Muscle of leg (tissue), 3 donors: ENCODE measurements at regions not wholly inside any gene's neighbourhood (a gene's known extent, or its start where the extent isn't known, plus 50 kb on each side); places are given as distances from the start of the nearest gene placed in this dataset.
"Not testable (repeated sequence)": the region's sequence is repeated elsewhere in the genome, so short reads cannot be mapped to it uniquely, and the experiment has no call there.

Source experiments
- DNase-seq: peaks from one replicate; pipeline ENCODE4 v3.0.0; 2013
- H3K27ac ChIP-seq: one replicate; pipeline ENCODE4 v1.5.1; 2013; ENCODE audit warnings: mild to moderate bottlenecking, low read length, control low read depth
- H3K27me3 ChIP-seq: one replicate; pipeline ENCODE4 v1.6.1; 2013; ENCODE audit warnings: low read length; ENCODE audit not compliant: control insufficient read depth, insufficient read depth
- H3K36me3 ChIP-seq: one replicate; pipeline ENCODE4 v1.6.1; 2013; ENCODE audit warnings: low read length; ENCODE audit not compliant: control insufficient read depth, insufficient read depth
- H3K4me1 ChIP-seq: one replicate; pipeline ENCODE4 v1.6.1; 2013; ENCODE audit warnings: low read length; ENCODE audit not compliant: control insufficient read depth, insufficient read depth
- H3K4me3 ChIP-seq: one replicate; pipeline ENCODE4 v1.5.1; 2013; ENCODE audit warnings: low read length, control low read depth
- H3K9me3 ChIP-seq: replicated peaks from 2 replicates; pipeline ENCODE4 v1.6.1; 2013; ENCODE audit warnings: low read depth, low read length; ENCODE audit not compliant: control insufficient read depth
- WGBS: methylation state at CpG from one replicate; pipeline ENCODE4 v1.1.5; 2013; ENCODE audit warnings: missing lambda C conversion rate; ENCODE audit not compliant: insufficient coverage; 5-methylcytosine and 5-hydroxymethylcytosine counted together

DNA sequence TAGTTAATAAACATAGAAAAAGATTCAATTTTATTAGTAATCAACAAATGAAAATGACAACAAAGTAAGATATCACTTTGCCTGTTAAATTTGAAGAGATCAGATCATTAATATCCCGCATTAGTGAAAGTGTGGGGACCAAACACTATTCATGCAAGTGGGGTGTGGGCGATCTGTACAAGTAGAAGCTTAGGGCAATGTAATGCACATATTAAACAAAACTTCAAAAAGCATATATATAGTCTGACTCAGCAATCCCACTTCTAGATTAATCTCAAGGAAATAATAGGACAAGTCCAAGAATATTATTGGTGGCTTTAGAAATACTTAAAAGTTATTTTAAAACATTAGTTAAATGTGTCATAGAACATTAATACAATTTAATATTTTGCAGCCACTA is 188.5 kb downstream of the LRRC70 start:
- Histone ChIP-seq H3K36me3 (no peaks in the 10 kb centered on the region), H3K9me3 (no peaks in the 10 kb centered on the region), H3K27me3 (no peaks in the 10 kb centered on the region), H3K4me1 (no peaks in the 10 kb centered on the region), H3K27ac (no peak overlapping the region), H3K4me3 (no peak overlapping the region)
- WGBS: no CpG with 5 or more reads among the region's 2 CpGs
- DNase-seq: no peak

DNA sequence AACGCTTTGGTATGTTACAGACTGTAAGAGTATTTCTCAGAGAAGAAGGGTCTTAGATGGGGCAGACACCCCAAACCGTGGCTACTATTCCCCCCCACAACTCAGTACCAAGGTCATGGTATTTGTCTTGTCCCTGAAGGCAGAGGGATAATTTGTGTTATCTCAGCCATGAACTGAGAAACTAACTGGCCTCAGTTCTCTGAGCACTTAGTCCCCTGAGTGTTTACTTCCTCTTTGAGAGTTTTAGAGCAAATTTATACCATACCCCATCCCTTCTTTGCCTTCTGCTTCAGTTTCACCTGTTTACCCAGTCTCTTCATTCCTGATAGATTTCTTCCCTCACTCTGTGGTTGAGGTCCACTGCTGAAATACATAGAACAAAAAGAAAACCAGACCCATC is 183.9 kb downstream of the LRRC70 start:
- Histone ChIP-seq H3K36me3 (no peaks in the 10 kb centered on the region), H3K4me3 (no peak overlapping the region), H3K4me1 (no peaks in the 10 kb centered on the region), H3K27ac (no peak overlapping the region), H3K27me3 (no peaks in the 10 kb centered on the region), H3K9me3 (no peaks in the 10 kb centered on the region)
- no peak for DNase-seq
- WGBS: no CpG with 5 or more reads among the region's 2 CpGs

DNA sequence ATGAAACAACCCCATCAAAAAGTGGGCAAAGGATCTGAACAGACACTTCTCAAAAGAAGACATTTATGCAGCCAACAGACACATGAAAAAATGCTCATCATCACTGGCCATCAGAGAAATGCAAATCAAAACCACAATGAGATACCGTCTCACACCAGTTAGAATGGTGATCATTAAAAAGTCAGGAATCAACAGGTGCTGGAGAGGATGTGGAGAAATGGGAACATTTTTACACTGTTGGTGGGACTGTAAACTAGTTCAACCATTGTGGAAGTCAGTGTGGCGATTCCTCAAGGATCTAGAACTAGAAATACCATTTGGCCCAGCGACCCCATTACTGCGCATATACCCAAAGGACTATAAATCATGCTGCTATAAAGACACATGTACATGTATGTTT is 179.1 kb downstream of the LRRC70 start:
- not testable (repeated sequence) for H3K27me3 ChIP-seq, H3K36me3 ChIP-seq, DNase-seq, H3K9me3 ChIP-seq, H3K4me1 ChIP-seq, H3K4me3 ChIP-seq, H3K27ac ChIP-seq
- no CpG with 5 or more reads among the region's 4 CpGs for WGBS

DNA sequence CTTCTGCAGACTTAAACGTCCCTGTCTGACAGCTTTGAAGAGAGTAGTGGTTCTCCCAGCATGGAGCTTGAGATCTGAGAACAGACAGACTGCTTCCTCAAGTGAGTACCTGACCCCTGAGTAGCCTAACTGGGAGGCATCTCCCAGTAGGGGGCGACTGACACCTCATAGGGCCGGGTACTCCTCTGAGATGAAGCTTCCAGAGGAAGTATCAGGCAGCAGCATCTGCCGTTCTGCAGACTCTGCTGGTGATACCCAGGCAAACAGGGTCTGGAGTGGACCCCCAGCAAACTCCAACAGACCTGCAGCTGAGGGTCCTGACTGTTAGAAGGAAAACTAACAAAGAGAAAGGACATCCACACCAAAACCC is 174.4 kb downstream of the LRRC70 start:
- not testable (repeated sequence) for H3K4me3 ChIP-seq, H3K27me3 ChIP-seq, DNase-seq, H3K4me1 ChIP-seq, H3K27ac ChIP-seq, H3K36me3 ChIP-seq, H3K9me3 ChIP-seq
- 50% methylated on average over 2 of the region's 4 CpGs for WGBS

DNA sequence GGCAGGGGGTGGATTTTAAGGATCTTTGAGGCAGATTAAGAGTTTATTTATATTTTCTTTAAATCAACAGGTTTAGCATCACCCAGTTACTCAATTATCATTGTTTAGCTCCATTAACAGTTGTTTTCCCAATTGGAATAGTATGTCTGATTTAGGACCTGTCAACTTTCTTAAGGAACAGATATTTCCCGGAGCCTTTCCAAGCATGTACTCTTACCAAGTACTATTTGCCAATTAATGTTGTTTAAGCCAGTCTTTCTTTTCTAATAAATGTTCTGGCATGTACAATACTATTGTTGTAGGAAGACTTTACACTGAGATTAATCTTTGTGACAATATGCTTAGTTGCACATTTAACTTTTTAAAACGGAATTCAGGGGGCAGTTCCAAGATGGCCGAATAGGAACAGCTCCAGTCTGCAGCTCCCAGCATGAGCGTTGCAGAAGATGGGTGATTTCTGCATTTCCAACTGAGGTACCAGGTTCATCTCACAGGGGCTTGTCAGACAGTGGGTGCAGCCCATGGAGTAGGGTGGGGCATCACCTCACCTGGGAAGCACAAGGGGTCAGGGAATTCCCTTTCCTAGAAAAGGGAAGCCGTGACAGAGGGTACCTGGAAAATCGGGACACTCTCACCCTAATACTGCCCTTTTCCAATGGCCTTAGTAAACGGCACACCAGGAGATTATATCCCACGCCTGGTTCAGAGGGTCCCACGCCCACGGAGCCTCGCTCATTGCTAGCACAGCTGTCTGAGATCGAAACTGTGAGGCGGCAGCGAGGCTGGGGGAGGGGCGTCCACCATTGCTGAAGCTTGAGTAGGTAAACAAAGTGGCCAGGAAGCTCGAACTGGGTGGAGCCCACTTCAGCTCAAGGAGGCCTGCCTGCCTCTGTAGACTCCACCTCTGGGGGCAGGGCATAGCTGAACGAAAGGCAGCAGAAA is 173.7 kb downstream of the LRRC70 start:
- 89% methylated on average over 10 of the region's 17 CpGs for WGBS
- not testable (repeated sequence) for H3K4me3 ChIP-seq, H3K36me3 ChIP-seq, H3K4me1 ChIP-seq, H3K27ac ChIP-seq, H3K27me3 ChIP-seq, H3K9me3 ChIP-seq
- peak; percentile 9 for DNase-seq

DNA sequence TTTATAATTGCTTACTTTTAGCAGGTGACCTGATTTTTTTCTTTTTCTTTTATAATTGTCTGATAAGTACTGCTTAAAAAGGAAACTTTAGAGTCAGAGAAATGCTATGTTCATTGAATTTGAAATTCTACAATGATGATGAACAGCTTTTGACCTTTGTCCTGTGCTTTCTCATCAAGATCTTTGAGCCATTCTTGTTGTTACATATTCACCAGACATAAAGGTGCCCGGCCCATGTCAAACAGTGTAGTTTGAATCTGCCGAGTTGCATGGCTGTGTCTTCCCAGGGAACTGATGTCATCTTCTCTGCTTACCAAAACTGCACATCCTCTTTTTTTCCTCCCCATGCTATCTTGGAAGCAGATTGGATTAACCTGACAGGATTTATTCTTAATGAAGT is 163.6 kb downstream of the LRRC70 start:
- DNase-seq: no peak
- WGBS: 80% methylated on average over 1 of the region's 2 CpGs
- no peaks in the 10 kb centered on the region for H3K36me3 ChIP-seq
- no peaks in the 10 kb centered on the region for H3K27me3 ChIP-seq
- no peak overlapping the region for H3K27ac ChIP-seq
- no peaks in the 10 kb centered on the region for H3K4me1 ChIP-seq
- no peaks in the 10 kb centered on the region for H3K9me3 ChIP-seq
- no peak overlapping the region for H3K4me3 ChIP-seq

DNA sequence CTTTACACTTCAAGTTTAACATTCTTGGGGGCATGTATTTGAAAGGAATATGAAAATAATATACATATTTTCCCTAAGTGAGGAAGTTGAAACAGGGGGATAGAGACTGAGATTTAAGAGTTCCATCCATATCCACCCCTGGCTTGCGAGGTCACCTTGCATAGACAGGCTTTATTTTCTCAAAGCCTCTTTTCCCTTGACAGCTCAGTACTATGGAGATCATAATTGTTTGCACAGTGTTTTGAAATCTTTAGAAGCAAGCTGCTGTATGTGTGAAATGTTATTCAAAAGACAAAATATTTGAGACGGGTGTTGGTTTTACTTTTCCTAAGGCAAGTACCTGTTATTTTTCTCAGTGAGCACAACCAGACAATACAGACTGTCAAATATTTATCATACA is 163.1 kb downstream of the LRRC70 start:
- Histone ChIP-seq H3K4me1 (no peaks in the 10 kb centered on the region), H3K4me3 (no peak overlapping the region), H3K27me3 (no peaks in the 10 kb centered on the region), H3K36me3 (no peaks in the 10 kb centered on the region), H3K9me3 (no peaks in the 10 kb centered on the region), H3K27ac (no peak overlapping the region)
- WGBS: no CpG with 5 or more reads among the region's 2 CpGs
- DNase-seq: no peak

DNA sequence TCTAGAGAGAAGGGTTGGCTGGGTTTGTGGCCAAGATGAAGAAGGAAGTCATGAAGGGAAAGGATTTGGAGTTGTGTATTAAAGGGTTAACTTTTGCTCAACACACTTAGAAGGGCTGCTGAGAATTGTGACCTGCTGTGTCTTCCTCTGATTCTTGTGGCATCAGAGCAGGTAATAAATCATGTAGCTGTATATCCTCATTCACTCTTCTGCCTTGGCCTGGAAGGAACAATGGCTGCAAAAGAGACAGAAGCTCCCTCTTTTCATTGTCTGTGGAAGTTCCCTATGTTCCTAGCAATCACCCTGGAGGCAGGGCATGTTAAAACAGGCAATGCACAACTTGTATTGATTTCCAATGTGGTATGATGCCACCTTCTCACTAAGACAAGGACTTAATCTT is 159.1 kb downstream of the LRRC70 start:
- Histone ChIP-seq H3K9me3 (no peaks in the 10 kb centered on the region), H3K4me3 (no peak overlapping the region), H3K4me1 (no peaks in the 10 kb centered on the region), H3K27ac (no peak overlapping the region), H3K36me3 (no peaks in the 10 kb centered on the region), H3K27me3 (no peaks in the 10 kb centered on the region)
- DNase-seq: no peak

DNA sequence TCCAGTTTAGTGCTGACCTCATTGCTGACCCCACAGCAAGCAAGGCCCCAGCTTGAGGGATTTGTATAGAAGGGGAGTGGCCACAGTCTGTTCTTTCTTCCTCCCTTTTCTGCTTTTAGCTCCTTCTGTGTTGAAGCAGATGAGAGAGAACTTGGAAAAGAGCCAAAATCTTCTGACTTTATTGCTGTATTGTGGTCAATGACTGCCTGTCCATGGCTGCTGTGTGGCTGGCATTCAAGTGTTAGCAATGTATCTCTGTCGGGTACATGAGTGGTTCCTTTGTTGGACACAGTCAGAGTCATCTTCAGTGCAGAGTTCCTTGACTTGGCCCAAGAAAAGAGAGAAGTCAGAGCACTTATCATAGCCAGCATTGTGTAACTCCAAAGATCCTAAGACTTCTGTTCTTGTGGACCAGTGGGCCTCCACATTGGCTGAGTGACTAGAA is 154.1 kb downstream of the LRRC70 start:
- H3K36me3 ChIP-seq: no peaks in the 10 kb centered on the region
- 80% methylated on average over 1 of the region's 1 CpG for WGBS
- no peaks in the 10 kb centered on the region for H3K9me3 ChIP-seq
- no peaks in the 10 kb centered on the region for H3K27me3 ChIP-seq
- no peak overlapping the region for H3K27ac ChIP-seq
- H3K4me1 ChIP-seq: no peaks in the 10 kb centered on the region
- peak; percentile 61 for DNase-seq
- no peak overlapping the region for H3K4me3 ChIP-seq

DNA sequence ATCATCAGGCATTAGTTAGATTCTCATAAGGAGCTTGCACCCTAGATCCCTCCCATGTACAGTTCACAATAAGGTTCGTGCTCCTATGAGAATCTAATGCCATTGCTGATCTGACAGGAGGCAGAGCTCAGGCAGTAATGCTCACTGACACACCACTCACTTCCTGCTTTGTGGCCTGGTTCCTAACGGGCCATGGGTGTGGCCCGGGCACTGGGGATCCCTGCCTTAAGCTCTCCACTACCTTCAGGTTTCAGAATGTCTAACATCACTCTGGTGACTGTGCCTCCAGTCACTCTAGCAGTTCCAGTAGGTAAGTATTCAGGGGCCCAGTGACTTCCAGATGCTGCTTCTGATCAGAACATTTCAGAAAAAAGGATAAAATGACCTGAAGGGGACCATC is 152.4 kb downstream of the LRRC70 start:
- no peaks in the 10 kb centered on the region for H3K27me3 ChIP-seq
- 68% methylated on average over 3 of the region's 3 CpGs for WGBS
- no peak overlapping the region for H3K27ac ChIP-seq
- no peaks in the 10 kb centered on the region for H3K9me3 ChIP-seq
- H3K4me3 ChIP-seq: no peak overlapping the region
- no peaks in the 10 kb centered on the region for H3K4me1 ChIP-seq
- DNase-seq: no peak
- no peaks in the 10 kb centered on the region for H3K36me3 ChIP-seq

DNA sequence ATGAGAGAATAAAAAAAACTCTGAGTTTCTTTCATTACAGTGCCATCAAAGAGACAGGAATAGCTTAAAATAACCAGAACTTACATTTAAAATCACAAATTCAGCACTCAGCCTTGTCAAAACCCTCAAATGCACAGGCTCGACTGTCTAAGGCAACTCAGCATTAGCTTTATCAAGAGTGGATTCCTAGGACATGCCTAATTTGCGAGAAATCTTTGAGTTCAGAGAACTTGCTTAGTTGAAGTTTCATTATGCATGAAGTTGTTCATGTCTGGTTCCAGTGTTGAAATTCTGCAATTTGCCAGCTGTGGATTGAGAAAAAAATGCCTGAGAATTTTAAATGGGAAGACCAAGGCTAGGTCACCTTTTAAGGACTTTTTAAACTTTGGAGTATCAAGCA is 151.1 kb downstream of the LRRC70 start:
- no peak for DNase-seq

More for the DNA sequence above, 151.1 kb downstream of the LRRC70 start:
- H3K36me3 ChIP-seq: no peaks in the 10 kb centered on the region
- H3K27ac ChIP-seq: no peak overlapping the region
- WGBS: 75% methylated on average over 2 of the region's 2 CpGs
- H3K4me3 ChIP-seq: no peak overlapping the region
- H3K9me3 ChIP-seq: no peaks in the 10 kb centered on the region
- no peaks in the 10 kb centered on the region for H3K4me1 ChIP-seq
- no peaks in the 10 kb centered on the region for H3K27me3 ChIP-seq
